ENCODE measurements at regions not wholly inside any gene's neighbourhood (a gene's known extent, or its start where the extent isn't known, plus 50 kb on each side); places are given as distances from the start of the nearest gene placed in this dataset.

- Mint-ChIP-seq H3K27me3 (ENCODE audit: low read depth) (no peaks in the 10 kb centered on the region), H3K27ac (peak overlapping the region; percentile 82 to 85 (median 83)), H3K4me3 (no peak overlapping the region), H3K9me3 (no peaks in the 10 kb centered on the region), H3K4me1 (peaks cover 35% of the 10 kb centered on the region), H3K36me3 (ENCODE audit: low read depth) (peaks cover 10% of the 10 kb centered on the region)
- TF ChIP-seq, protein P1, sequence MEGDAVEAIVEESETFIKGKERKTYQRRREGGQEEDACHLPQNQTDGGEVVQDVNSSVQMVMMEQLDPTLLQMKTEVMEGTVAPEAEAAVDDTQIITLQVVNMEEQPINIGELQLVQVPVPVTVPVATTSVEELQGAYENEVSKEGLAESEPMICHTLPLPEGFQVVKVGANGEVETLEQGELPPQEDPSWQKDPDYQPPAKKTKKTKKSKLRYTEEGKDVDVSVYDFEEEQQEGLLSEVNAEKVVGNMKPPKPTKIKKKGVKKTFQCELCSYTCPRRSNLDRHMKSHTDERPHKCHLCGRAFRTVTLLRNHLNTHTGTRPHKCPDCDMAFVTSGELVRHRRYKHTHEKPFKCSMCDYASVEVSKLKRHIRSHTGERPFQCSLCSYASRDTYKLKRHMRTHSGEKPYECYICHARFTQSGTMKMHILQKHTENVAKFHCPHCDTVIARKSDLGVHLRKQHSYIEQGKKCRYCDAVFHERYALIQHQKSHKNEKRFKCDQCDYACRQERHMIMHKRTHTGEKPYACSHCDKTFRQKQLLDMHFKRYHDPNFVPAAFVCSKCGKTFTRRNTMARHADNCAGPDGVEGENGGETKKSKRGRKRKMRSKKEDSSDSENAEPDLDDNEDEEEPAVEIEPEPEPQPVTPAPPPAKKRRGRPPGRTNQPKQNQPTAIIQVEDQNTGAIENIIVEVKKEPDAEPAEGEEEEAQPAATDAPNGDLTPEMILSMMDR (IDR thresholded peaks at IDR 0.05; ENCODE audit: unreplicated experiment in 3 of 3): no peak
Measured at GRCh38 chr1:219292999-219293398, 119.3 kb downstream of the LYPLAL1 start.

GRCh38 chr1:219292341-219292740, 118.7 kb downstream of the LYPLAL1 start:
- H3K9me3 Mint-ChIP-seq: no peaks in the 10 kb centered on the region
- H3K27ac Mint-ChIP-seq: peak overlapping the region; percentile 82 to 85 (median 83)
- H3K27me3 Mint-ChIP-seq (ENCODE audit: low read depth): no peaks in the 10 kb centered on the region
- H3K4me3 Mint-ChIP-seq: no peak overlapping the region
- H3K4me1 Mint-ChIP-seq: peaks cover 31% of the 10 kb centered on the region
- TF ChIP-seq, protein P1 (IDR thresholded peaks at IDR 0.05; ENCODE audit: unreplicated experiment in 3 of 3): no peak
- H3K36me3 Mint-ChIP-seq (ENCODE audit: low read depth): peaks cover 14% of the 10 kb centered on the region

DNA sequence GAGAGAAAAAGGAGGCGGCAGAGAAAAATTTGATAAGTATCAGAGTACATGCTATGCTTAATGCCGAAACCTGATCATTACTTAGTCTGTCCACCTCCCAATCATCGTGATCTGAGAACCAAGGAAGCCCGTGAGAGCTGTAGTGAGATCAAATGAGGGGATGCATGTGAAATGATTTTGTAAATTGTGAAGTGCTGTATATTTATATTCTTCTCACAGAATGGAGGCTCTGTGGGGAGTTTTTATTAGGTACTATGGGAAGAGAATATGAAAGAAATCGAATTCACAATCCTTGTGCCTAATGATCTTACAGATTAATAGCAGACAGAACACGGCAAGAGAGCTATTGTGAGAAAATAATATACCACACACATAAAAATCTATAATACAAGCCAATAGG, 115.5 kb downstream of the LYPLAL1 start:
- TF ChIP-seq, protein P1 (IDR thresholded peaks at IDR 0.05; ENCODE audit: unreplicated experiment in 3 of 3): no peak
- Mint-ChIP-seq H3K4me1 (peaks cover 12% of the 10 kb centered on the region), H3K9me3 (peaks cover 3% of the 10 kb centered on the region), H3K4me3 (no peak overlapping the region), H3K27ac (no peak overlapping the region), H3K36me3 (ENCODE audit: low read depth) (peaks cover 3% of the 10 kb centered on the region), H3K27me3 (ENCODE audit: low read depth) (no peaks in the 10 kb centered on the region)

- no peak overlapping the region for H3K27ac Mint-ChIP-seq
- H3K4me3 Mint-ChIP-seq: no peak overlapping the region
- H3K9me3 Mint-ChIP-seq: peaks cover 6% of the 10 kb centered on the region
- no peaks in the 10 kb centered on the region for H3K4me1 Mint-ChIP-seq
- TF ChIP-seq, protein P1 (IDR thresholded peaks at IDR 0.05; ENCODE audit: unreplicated experiment in 3 of 3): no peak
- no peaks in the 10 kb centered on the region for H3K27me3 Mint-ChIP-seq (ENCODE audit: low read depth)
- H3K36me3 Mint-ChIP-seq (ENCODE audit: low read depth): peaks cover 8% of the 10 kb centered on the region
Measured at GRCh38 chr1:219283541-219283940, 109.9 kb downstream of the LYPLAL1 start.

GRCh38 chr1:219281831-219282230, 108.2 kb downstream of the LYPLAL1 start:
- peaks cover 13% of the 10 kb centered on the region for H3K4me1 Mint-ChIP-seq
- H3K27me3 Mint-ChIP-seq (ENCODE audit: low read depth): no peaks in the 10 kb centered on the region
- H3K4me3 Mint-ChIP-seq: no peak overlapping the region
- H3K36me3 Mint-ChIP-seq (ENCODE audit: low read depth): peaks cover 4% of the 10 kb centered on the region
- H3K27ac Mint-ChIP-seq: no peak overlapping the region
- TF ChIP-seq, protein P1 (IDR thresholded peaks at IDR 0.05; ENCODE audit: unreplicated experiment in 3 of 3): no peak
- H3K9me3 Mint-ChIP-seq: peaks cover 6% of the 10 kb centered on the region

DNA sequence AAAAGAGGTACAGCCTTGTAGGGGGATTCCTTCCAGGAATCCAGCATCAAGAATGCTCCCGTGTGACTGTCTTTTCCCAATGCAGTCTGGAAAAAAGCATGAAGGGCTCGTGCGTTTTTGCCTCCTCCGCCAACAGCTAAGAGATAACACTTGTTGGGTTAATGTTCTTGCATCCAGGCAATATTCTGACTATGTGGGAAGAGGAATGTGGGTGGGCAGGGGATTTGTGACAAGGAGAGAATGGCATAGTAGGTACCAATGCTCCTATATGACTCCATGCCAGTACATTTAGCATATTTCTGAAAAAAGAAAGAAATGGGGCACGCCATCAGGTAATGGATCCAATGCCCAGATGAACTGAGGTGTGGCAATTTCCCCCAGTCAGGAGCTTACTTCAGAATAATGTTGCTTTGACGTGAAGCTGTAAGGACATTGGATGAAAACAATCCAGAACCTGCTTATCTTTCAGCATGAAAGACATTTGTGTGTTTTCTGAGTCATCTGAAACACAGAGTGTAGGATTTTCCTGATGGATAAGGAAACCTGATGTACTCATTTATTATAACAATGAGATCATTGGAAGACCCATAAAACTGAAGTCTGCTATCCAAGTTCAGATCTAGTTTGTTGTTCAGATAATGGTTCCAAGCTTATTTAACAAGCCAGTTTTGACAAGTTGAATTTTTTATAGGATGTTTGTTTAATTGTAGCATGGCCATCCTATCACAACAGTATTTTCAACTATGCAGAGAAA, 105.5 kb downstream of the LYPLAL1 start:
- Mint-ChIP-seq H3K36me3 (ENCODE audit: low read depth) (peaks cover 9% of the 10 kb centered on the region), H3K9me3 (peaks cover 3% of the 10 kb centered on the region), H3K4me1 (peaks cover 13% of the 10 kb centered on the region), H3K27me3 (ENCODE audit: low read depth) (no peaks in the 10 kb centered on the region), H3K27ac (peak overlapping the region in 1 of 3 experiments; percentile 18), H3K4me3 (no peak overlapping the region)
- TF ChIP-seq, protein P1 (IDR thresholded peaks at IDR 0.05; ENCODE audit: unreplicated experiment in 3 of 3): no peak

All from nephron (organoid).